A673 (cell line): ENCODE measurements at regions not wholly inside any gene's neighbourhood (a gene's known extent, or its start where the extent isn't known, plus 50 kb on each side); places are given as distances from the start of the nearest gene placed in this dataset.

ENCODE experiments used
- BruUV-seq: library from RNA; stranded (reverse); fragments of 400-500 nt; replicated peaks from 2 replicates; lab custom pipeline; 2021; lab: Mats Ljungman, UMichigan
- CTCF ChIA-PET: fragments of 300-600 bp; sonication (Branson Sonifier 250); formaldehyde crosslinking; loops from one replicate; lab custom pipeline; 2022; ENCODE audit warnings: antibody characterized with exemption; lab: Charles Lee
- POLR2A ChIA-PET: fragments of 300-600 bp; sonication (Branson Sonifier 250); formaldehyde crosslinking; loops from one replicate; lab custom pipeline; 2022; ENCODE audit warnings: antibody characterized with exemption; ENCODE audit not compliant: low non-redundant PET; lab: Charles Lee
- DNase-seq: peaks from one replicate; pipeline ENCODE4 v3.0.0-alpha.2; 2015; ENCODE audit warnings: low spot score
- H3K27ac ChIP-seq: fragments of 200-600 bp; sonication (generic); 2 replicates; pipeline ENCODE4 v1.5.1; 2016; ENCODE audit warnings: mixed run types, low read depth, mild to moderate bottlenecking, mixed read lengths, antibody characterized with exemption, low read length; ENCODE audit not compliant: poor library complexity, severe bottlenecking
- H3K27me3 ChIP-seq: fragments of 200-600 bp; sonication (generic); replicated peaks from 2 replicates; pipeline ENCODE4 v1.6.1; 2017; ENCODE audit warnings: mixed run types, low read depth, mild to moderate bottlenecking, mixed read lengths, antibody characterized with exemption, low read length; ENCODE audit not compliant: insufficient read depth, poor library complexity
- H3K36me3 ChIP-seq: fragments of 200-600 bp; sonication (generic); 2 replicates; pipeline ENCODE4 v1.6.1; 2016; ENCODE audit warnings: mixed run types, mild to moderate bottlenecking, mixed read lengths, antibody characterized with exemption, low read length; ENCODE audit not compliant: insufficient read depth, poor library complexity, severe bottlenecking
- H3K4me1 ChIP-seq: fragments of 200-600 bp; sonication (generic); 2 replicates; pipeline ENCODE4 v1.6.1; 2017; ENCODE audit warnings: mixed run types, mild to moderate bottlenecking, mixed read lengths, antibody characterized with exemption, low read length; ENCODE audit not compliant: insufficient read depth, poor library complexity, severe bottlenecking
- H3K4me3 ChIP-seq: fragments of 200-600 bp; sonication (generic); 2 replicates; pipeline ENCODE4 v1.5.1; 2016; ENCODE audit warnings: low read depth, mixed run types, mild to moderate bottlenecking, mixed read lengths, low read length; ENCODE audit not compliant: poor library complexity, severe bottlenecking
- H3K9me3 ChIP-seq: fragments of 200-600 bp; sonication (generic); 2 replicates; pipeline ENCODE4 v1.6.1; 2016; ENCODE audit warnings: mixed run types, low read depth, mild to moderate bottlenecking, mixed read lengths, antibody characterized with exemption, low read length; ENCODE audit not compliant: poor library complexity, severe bottlenecking
- CTCF ChIP-seq: fragments of 300-800, 200-600 bp; sonication (generic); conservative IDR thresholded peaks from 2 replicates; pipeline ENCODE4 v1.5.1; 2017; ENCODE audit warnings: low read depth, mild to moderate bottlenecking, antibody characterized with exemption, low read length, moderate library complexity, mixed read lengths
- EZH2 ChIP-seq: fragments of 200-600 bp; sonication (generic); IDR thresholded peaks from 2 replicates; pipeline ENCODE4 v1.6.1; 2017; ENCODE audit warnings: borderline replicate concordance, low read depth, mild to moderate bottlenecking, mixed read lengths, antibody characterized with exemption, low read length; ENCODE audit not compliant: poor library complexity, severe bottlenecking
- intact Hi-C: fragments of 100-400 bp; cut with micrococcal nuclease; formaldehyde crosslinking; loops from one replicate; pipeline ENCODE4 v1.10.0; 2022; ENCODE audit not compliant: unreplicated experiment

GRCh38 chr1:76766381-76766780 lies 100.9 kb upstream of the ST6GALNAC5 start:
- CTCF ChIA-PET: no interaction called here
- DNase-seq: no peak
- Histone ChIP-seq H3K27ac (no peak overlapping the region), H3K27me3 (peaks cover 44% of the 10 kb centered on the region), H3K4me1 (no peaks in the 10 kb centered on the region), H3K4me3 (no peak overlapping the region), H3K36me3 (no peaks in the 10 kb centered on the region), H3K9me3 (no peaks in the 10 kb centered on the region)
- POLR2A ChIA-PET: no interaction called here
- intact Hi-C loops: no loop called here
- no TSS peak for BruUV-seq
- TF ChIP-seq CTCF (no peak), EZH2 (no peak)

GRCh38 chr1:76769911-76770310 lies 97.4 kb upstream of the ST6GALNAC5 start:
- intact Hi-C loops: no loop called here
- BruUV-seq: no TSS peak

GRCh38 chr1:76770979-76771378 lies 96.3 kb upstream of the ST6GALNAC5 start:
- no TSS peak for BruUV-seq
- POLR2A ChIA-PET: no interaction called here
- no peak overlapping the region for H3K27ac ChIP-seq
- CTCF ChIA-PET: no interaction called here
- H3K9me3 ChIP-seq: no peaks in the 10 kb centered on the region
- no peak overlapping the region for H3K4me3 ChIP-seq
- TF ChIP-seq EZH2: no peak
- TF ChIP-seq CTCF: no peak
- intact Hi-C loops: no loop called here
- DNase-seq: no peak
- no peaks in the 10 kb centered on the region for H3K36me3 ChIP-seq
- peaks cover 48% of the 10 kb centered on the region for H3K27me3 ChIP-seq
- no peaks in the 10 kb centered on the region for H3K4me1 ChIP-seq

More at GRCh38 chr1:76769911-76770310, 97.4 kb upstream of the ST6GALNAC5 start:
- TF ChIP-seq CTCF: no peak
- no peak overlapping the region for H3K27ac ChIP-seq
- H3K36me3 ChIP-seq: no peaks in the 10 kb centered on the region
- POLR2A ChIA-PET: no interaction called here
- CTCF ChIA-PET: no interaction called here
- no peak for DNase-seq
- no peak overlapping the region for H3K4me3 ChIP-seq
- H3K9me3 ChIP-seq: no peaks in the 10 kb centered on the region
- H3K4me1 ChIP-seq: no peaks in the 10 kb centered on the region
- peaks cover 53% of the 10 kb centered on the region for H3K27me3 ChIP-seq
